GM18507 (cell line): ENCODE measurements at regions not wholly inside any gene's neighbourhood (a gene's known extent, or its start where the extent isn't known, plus 50 kb on each side); places are given as distances from the start of the nearest gene placed in this dataset.

Experiments
- DNase-seq: peaks from one replicate; pipeline ENCODE4 v3.0.0; 2011; ENCODE audit warnings: low read depth; ENCODE audit not compliant: insufficient read length; ENCODE audit errors: extremely low spot score
- FAIRE-seq: peaks from 2 replicates; lab custom pipeline; 2011; peaks lifted over from hg19 to GRCh38; lab: Jason Lieb, UNC

DNA sequence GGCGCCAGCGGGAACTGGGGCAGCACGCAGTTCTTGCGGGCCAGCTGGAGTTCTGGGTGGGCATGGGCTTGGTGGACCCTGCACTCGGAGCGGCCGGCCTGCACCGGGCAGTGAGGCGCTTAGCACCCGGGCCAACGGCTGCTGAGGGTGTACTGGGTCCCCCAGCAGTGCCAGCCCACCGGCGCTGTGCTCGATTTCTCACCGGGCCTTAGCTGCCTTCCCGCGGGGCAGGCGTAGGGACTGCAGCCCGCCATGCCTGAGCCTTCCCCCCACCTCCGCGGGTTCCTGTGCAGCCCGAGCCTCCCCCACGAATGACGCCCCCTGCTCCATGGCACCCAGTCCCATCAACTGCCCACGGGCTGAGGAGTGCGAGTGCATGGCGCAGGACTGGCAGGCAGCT, 168.8 kb downstream of the CD24 start:
- FAIRE-seq (no peak), DNase-seq (no peak)

DNA sequence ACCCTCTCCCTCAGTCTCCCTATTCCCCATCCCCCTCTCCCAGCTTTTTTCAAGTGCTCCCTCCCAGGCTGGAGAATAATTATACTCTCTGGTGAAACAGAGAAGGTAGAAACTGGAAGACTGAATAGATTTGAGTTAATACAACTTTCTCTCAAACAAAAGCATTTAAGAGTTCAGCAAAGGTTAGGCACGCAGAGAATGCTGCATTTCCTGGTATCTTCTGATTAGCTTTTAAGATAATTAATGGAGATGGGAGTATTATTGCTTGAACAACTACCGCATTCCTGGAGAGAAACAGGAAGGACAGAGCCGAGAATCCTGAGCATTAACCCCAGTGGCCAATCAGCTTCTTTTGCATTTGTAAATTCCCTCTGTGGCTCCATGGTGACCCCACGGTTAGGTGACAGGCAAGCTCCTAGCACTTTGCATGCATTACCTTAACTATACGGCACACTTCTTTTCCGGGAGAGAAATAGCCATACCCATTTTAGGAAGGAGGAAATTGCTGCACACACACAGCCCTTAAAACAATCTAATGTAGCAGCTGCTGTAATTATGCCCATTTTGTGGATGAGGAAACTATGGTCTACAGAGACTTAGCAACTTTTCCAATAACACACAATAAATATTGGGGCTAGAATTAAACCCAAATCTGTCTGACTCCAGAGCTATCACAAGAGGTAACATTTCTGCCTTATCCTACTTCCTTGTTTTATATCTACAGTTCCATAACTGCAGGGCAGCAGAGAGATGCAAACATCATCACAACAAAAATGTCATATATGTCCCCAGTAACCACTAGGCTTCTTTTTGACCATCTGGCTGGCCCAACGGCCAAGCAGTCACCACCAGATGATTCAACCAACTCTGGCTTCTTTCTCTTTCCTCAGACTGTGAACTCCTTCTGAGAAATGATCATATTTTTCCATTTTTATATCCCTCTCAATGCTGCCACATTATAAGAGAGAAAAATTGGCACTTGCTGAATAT, 169.9 kb downstream of the CD24 start:
- DNase-seq (no peak), FAIRE-seq (no peak)

DNA sequence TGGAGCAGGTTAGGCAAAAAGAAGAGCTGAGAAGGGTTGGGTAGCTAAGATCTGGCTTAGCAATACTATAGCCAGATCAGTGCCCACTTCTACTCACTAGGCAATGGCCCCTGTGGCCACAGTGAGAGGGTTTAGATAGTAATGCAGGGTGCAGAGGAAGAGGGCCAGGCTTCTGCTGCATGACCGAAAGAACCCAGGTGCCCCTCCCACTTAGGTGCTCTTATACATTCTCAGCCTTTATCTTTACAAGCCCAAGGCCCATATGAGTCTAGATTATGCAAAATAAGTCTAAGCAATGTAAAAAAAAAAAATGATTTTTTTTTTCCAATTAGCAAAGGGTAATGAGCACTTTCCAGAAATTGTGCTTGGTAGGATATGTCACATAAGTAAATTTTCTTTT, 171.3 kb downstream of the CD24 start:
- FAIRE-seq (no peak), DNase-seq (no peak)

DNA sequence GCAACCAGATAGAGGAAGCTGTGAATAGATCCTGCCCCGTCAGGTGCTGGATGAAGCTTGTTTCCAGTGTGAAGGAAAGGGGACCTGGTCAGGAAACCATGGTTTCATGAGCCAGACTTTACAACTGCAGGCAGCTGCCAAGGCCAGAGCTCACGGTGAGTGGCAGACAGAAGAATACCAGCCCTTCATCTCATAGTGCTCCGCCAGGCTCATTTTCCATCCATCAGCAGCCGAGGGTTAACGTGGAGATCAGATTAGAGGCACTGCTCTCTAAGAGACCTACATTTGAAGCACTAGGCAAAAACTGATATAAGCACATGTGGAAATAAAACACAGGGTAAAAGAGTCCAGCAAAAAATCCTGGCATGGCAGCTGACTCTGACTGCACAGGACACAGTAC, 172.4 kb downstream of the CD24 start:
- no peak for FAIRE-seq
- no peak for DNase-seq

DNA sequence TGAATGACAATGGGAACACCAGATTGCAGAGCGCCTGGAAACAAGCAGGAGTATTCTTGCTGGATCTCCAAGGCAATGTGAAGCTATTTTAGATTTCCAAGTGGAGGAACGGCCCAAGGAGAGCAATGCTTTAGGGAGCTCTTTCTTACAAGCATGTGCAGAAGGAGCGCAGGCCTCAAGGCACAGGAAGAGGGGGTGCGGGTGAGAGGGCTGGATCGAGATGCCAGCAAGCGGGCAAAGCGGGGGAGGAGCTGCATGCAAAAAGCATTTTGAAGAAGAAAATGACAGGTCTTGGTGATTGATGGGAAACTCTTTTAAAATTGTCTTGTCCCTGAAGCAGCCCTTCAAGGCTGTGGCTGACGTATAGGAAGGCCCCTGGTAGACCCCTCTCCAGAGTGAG, 171.9 kb downstream of the QRSL1 start:
- no peak for FAIRE-seq
- DNase-seq = no peak

DNA sequence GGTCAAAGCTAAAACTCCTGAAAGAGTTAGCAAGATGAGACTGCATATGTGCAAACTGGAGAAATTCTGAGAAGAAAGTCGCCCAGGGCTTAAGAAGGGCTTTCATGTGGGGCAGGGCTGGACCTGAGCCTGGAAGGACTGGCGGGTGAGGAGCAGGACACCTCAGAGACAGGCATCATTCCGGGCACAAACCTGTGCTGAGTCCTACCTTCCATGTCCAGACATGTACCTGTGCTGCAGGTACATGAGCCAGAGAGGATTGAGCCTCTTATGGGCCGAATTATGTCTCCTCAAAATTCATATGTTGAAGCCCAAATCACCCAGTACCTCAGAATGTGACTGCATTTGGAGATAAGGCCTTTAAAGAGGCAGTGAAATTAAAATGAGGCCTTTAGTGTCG, 171.0 kb downstream of the QRSL1 start:
- DNase-seq = no peak
- FAIRE-seq = peak; percentile 51

DNA sequence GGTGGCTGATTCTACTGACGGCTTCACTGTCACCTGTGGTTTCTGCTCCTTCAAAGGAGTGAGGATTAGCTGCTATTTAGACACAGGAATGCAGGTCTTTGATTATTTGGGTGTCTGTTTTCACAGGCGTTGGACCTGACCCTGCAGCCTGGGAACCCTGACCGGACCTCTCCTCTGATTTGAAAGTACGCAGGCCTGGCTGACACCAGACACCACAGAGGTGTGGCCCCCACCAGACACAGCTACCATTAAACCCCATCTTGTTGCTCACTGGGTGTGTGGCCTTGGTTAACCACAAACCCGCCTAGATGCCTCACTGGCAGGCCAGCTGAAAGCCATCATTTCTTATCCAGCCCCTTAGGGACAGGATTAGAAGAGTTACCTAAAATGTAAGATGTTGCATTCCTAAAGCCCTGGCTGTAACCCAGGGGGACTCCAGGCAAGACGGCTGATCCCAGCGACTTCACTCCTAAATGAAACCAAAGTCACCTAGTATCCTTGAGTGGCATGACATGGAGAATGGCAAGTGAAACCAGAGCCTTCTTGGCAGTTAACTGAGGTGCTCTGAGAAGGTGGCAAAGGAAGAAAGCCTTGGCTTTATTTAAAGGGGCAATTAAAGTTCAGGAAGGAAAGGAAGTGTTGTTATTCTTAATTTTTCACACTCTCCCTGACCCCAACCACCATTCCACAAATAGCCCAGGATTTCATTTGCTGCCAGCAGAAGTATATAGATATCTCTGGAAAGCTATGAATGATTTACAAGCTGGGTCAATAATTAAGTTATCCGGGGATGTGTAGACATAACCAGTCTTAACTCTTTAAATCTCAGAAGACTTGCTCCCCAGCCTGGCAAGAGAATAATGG, 169.9 kb downstream of the QRSL1 start:
- DNase-seq = no peak
- FAIRE-seq = peak; percentile 73

DNA sequence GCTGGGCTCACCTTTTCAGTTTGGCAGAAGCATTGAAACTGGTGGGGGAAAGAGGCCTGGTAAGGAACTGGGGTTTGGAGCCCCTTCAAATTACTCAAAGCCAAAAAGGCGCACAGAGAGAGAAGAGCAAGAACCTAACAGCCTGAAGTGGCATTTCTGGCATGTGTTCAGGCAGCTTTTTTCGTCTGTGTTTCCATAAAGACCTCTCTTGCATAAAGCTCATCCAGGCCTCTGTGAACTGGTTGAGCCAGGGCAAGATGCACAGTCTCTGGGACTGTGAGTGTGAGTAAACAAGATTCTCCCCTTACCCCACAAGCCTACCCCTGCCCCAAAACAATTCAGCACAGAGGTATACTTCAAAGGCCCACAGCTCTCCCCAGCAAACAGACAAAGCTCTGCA, 167.8 kb downstream of the QRSL1 start:
- FAIRE-seq = no peak
- no peak for DNase-seq

DNA sequence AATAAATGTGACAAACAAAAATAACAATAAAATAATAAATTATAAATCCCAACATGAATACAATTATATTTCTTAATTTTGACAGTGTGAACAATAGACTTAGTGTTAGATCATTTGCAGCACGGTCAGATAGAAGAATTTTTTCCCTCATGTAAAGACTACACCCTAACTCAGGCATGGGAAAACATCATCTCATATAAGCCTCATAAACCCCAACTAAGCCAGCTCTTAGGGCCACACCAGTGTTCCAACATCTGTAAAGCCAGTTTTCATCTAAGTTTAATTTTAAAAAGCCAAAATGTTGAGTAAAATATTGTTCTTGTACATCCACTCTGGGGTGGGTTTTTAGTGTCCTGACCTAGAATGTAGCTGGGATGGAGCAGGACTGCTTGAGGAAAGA, 167.4 kb downstream of the QRSL1 start:
- FAIRE-seq = no peak
- no peak for DNase-seq

DNA sequence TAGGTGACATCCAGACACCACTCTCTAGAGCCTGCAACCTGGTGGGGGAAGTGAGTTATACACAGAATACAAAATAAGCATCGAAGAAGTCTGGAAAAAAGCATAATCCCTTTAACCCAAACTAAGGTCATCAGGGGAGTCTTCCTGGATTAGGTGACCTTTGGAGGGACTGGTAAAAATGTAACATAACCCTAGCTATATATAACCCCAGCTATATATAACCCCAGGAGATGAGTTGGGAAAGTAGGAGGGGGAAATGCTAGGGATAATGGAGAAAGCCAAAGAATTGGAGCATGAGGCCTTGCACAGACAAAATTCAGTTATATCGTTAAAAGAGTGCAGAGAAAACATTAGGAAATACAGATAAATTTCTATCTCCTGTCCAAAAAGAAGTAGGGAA, 164.8 kb downstream of the QRSL1 start:
- DNase-seq = no peak
- FAIRE-seq = no peak

DNA sequence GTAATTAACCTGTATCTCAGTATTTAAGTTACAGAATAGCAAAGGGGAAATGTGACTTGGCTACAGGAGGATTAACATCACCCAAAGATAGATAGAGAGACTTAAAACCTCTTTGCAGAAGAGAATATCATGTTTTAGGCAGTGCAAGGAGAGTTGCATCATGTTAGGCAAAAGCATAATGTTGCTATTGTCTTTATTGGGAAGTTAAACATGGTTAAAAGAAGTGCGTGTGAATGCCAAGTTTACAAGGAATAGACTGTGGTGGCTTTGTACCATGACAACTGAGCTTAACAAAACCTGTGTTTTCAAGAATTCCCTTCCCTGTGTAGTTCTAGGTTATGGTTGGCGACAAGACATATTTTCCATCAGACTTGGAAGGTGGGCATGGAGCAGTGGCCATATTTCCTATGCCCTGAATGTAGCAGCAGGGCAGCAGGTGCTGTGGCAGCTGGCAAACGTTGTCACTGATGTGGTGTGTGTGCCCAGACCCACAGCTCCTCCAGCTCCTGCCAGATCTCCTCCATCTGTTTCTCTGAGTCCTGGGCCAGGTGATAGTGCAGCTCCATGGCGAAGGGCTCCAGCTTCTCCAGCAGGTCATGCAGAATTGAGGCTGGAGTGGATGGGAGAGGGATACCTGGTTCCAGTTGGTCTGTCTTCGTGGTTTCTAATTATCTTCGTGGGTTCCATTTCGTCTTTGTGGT, 163.3 kb downstream of the QRSL1 start:
- no peak for FAIRE-seq
- DNase-seq = no peak

DNA sequence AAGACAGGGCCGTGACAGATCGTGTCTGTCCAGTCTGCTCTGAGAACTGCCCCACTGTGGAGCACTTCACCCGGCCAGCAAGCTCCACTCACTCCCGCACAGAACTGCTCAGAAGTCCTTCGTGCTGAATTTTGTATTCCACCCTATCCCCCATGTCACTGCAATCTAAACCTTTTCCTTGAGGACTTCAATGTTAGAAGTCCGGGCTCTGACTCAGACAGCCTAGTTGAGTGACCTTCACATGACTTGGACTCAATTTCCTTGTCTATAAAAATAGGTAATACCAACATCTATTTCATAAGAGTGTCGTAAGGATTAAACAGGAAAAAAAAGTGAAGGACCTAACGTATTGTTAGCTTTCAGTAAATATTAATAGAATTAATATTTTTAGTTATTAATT, 161.6 kb downstream of the QRSL1 start:
- no peak for FAIRE-seq

DNA sequence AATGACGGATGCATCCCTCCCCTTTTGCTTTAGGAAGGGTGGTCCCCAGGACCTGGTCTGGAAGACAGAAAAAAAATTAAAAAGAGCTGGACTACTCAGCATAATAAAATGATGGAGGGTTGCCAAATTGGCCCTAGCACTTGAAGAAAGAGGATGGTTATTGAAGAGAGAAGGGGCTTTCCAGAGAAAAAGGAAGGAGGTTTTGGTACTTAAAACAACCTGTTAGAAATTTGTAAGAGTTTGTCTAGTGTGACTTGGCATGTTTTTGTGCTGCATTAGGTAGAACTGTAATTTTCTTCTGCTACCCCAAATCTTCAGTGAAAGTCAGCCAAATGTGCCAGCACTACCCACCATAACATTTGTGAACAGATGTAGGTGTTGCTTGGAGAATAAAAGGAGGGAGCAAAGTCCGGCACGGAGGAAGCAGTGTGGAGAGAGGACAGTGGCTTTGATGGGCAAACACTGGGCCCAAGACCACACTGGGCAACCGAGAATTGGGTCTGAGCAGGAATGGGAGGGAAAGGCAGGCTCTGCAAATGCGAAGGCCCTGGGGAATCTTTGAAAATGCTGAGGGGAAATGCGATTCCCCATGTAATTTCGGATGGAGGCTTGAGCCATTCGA, 160.9 kb downstream of the QRSL1 start:
- DNase-seq (no peak), FAIRE-seq (no peak)

More for the DNA sequence above, 161.6 kb downstream of the QRSL1 start:
- DNase-seq = no peak

DNA sequence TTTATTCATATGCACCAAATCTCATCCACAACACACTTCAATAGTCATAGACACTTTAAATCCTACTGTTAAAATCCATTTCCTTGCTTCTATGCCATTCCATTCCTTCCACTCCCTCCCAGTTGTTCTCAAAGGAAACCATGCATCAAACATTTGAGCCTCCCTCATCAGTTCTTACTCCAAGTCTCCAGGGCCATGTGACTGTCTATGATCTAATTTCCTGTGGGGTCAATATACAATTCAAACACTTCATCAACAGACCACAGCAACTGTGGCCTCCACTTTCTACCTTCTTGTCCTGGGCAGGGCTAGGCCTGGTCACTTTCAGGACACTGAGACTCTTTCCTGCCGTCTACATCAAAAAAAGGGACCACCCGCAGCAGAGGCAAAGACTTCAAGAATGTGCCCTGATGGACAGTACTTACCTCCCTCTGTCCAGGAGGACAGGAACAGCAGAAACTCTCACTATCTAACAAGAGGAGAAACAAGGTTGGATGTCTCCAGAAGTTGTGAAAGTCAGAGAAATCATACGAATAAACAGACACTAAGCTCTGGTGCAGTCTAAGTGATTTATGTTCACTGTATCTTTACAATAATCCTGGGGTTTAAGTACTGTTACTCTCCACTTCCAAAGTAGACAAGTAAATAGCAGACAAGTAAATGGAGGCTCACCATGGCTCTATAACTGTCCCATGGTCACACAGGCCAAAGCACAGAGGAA, 160.2 kb downstream of the QRSL1 start:
- no peak for DNase-seq

DNA sequence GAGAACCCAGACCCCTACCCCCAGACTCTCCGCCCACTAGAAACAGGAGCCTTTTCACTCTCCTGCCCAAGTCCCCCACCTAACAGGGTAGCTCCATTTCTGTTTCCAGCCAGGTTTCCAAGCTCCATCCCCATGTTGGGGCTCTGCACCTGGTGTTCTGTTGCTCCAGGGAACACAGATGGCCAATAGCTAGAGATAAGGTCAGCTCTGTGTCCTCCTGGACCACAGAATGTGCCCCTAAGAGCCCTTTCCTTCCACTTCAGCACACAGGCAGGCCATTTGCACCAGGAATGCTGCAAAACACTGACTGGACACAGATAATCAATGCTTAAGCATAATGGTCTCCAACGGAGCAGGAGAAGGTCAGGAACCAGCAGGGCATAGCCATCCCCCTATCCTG, 159.4 kb downstream of the QRSL1 start:
- no peak for FAIRE-seq
- DNase-seq = no peak

More for the DNA sequence above, 160.2 kb downstream of the QRSL1 start:
- FAIRE-seq = no peak

DNA sequence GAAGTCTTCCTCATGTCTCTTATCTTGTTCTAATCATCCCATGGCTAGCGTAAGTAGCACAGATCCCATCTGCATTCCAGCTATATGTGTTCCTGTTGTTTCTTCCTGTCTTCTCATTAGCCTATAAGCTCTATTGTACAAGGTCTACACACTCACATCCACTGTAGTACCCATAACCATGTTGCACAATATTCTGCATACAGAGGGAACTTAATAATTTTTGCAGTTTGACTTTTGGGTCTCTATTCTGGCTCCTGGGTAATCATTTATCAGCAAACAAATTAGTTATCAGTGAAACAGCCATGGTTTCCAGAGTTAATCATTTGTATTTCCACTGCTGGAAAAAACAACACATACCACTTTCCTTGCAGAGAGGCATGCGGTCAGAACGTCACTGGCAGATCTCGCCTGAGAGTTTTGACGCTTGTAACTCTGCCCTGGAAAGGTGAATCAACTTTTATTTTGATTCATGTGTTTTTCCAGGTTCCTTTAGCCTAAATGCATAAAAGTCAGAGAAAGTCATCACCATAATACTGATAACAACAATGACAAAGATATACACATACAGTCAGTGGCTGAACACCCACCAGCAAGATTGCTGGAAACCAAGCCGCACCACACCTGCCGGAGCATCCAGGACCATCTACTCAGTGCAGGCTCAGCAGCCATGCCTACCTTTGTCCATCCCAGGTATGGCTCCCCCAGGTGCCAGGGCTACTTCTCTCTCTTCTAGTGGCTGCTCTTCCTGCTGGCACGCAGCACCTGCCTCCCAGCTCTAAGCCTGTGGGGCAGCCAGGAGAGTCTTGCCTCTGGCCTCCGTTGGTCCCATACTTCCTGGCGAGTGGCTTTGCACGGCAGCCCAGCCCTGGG, 158.2 kb downstream of the QRSL1 start:
- FAIRE-seq (no peak), DNase-seq (no peak)

DNA sequence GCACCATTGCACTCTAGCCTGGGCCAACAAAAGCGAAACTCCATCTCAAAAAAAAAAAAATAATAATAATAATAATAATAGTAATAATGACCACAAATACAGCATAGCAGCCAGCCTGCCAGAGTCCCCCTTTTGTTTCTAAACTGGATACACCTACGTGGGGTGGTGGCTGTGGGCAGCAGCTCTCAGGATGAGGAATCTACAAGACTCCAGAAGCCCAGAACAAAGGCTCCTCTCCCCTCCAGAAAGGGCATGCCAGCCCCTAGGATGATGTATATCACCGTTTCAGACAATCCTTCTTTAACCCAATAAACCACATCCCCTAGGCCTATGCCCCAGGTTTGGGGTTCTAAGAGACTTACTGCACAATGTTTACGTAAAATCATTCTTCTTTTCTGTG, 155.9 kb downstream of the QRSL1 start:
- no peak for FAIRE-seq
- no peak for DNase-seq
